Activated CD4-positive, CD25-positive, alpha-beta regulatory T cell treated with anti-CD3 and anti-CD28 coated beads, Interleukin-2, amount 50 U/mL, for 24 hours (primary cell): ENCODE measurements at regions not wholly inside any gene's neighbourhood (a gene's known extent, or its start where the extent isn't known, plus 50 kb on each side); places are given as distances from the start of the nearest gene placed in this dataset.

ENCODE experiments used
- ATAC-seq, 2 donors: fragments of 150-1000 bp; cut with Tn5 transposase; one replicate each; pipeline ENCODE4 v1.10.0; 2021; ENCODE audit warnings: mild to moderate bottlenecking in 1 of 2, moderate library complexity in 1 of 2

DNA sequence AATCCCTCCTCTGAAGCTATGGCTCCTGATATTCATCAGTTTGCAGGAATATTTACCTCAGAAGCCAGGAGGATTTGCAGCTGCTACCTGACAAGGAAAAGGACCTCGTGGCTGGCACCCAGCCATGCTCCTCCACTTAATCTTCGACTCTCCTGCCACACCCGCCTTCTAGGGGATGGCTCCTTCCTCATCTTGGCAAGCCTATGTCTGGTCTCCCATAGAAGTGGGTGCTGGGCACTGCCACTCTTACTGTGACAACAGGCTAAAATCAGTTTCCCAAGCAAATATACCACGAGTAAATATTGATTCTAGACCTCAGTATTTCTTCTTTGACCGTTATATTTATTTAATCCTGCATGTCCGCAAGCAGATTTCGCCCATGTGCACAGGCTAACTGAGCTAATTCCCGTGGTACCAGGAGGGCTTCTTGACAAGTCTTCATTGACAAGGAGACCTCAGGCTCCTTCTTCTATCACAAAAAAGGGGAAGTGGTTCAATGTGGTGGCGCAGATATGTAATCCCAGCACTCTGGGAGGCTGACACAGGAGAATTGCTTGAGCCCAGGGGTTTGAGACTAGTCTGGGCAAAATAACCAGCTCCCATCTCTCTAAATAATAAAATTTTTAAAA lies 52.6 kb upstream of the DCTD start:
- ATAC-seq = no peak

DNA sequence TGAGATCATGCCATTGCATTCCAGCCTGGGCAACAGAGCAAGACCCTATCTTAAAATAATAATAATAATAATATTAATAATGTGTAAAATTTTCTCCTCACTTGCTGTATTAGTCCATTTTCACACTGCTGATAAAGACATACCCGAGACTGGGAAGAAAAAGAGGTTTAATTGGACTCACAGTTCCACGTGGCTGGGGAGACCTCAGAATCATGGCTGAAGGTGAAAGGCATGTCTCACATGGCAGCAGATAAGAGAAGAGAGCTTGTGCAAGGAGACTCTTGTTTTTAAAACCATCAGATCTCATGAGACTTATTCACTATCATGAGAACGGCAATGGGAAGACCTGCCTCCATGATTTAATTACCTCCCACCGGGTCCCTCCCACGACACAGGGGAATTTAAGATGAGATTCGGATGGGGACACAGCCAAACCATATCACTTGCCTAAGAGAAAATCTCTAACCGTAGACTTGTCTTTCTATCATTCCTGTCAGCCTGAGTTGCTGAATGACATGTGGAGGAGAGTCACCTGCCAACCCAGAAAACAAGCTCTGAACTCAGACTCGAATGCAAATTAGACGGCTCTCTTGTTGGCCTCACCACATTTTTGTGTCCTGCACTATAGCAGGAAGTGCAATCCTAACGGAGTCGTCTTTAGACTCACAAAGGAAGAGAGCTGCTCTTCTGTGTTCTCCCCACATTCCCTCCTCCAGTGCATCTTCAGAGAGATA lies 51.9 kb upstream of the DCTD start:
- ATAC-seq = no peak

DNA sequence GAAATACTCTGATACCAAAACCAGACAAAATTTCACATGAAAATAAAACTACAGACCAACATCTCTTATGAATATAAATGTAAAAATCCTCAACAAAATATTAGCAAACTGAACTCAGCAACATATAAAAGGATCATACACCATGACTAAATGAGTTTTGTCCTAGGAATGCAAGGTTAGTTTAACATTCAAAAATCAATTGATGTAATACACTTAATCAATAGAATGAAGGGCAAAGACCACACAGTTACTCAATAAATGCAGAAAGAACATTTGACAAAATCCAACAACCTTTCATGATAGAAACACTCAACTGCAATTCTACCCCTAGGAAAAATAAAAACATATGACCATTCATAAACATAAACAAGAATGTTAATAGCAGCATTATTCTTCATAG lies 50.2 kb upstream of the DCTD start:
- no peak for ATAC-seq
